SK-MEL-5 (cell line): ENCODE measurements at regions not wholly inside any gene's neighbourhood (a gene's known extent, or its start where the extent isn't known, plus 50 kb on each side); places are given as distances from the start of the nearest gene placed in this dataset.
A peak's percentile ranks its signal among the peaks of the same experiment; 100 is the strongest.

Source experiments
- DNase-seq: peaks from one replicate; pipeline ENCODE4 v3.0.0-alpha.2; 2016; ENCODE audit warnings: low read depth, low spot score
- in situ Hi-C: cut with HindIII; loops from 2 replicates; pipeline ENCODE4 v1.10.0; 2016; ENCODE audit warnings: low sequenced_read_pairs, high pct_unique_total_duplicates, low pct_unique_long_range_greater_than_20kb

GRCh38 chr4:89665662-89666061 lies 171.3 kb downstream of the SNCA start:
- in situ Hi-C loops = no loop called here
- no peak for DNase-seq

GRCh38 chr4:89664521-89664920 lies 172.4 kb downstream of the SNCA start:
- in situ Hi-C loops = no loop called here
- no peak for DNase-seq

DNA sequence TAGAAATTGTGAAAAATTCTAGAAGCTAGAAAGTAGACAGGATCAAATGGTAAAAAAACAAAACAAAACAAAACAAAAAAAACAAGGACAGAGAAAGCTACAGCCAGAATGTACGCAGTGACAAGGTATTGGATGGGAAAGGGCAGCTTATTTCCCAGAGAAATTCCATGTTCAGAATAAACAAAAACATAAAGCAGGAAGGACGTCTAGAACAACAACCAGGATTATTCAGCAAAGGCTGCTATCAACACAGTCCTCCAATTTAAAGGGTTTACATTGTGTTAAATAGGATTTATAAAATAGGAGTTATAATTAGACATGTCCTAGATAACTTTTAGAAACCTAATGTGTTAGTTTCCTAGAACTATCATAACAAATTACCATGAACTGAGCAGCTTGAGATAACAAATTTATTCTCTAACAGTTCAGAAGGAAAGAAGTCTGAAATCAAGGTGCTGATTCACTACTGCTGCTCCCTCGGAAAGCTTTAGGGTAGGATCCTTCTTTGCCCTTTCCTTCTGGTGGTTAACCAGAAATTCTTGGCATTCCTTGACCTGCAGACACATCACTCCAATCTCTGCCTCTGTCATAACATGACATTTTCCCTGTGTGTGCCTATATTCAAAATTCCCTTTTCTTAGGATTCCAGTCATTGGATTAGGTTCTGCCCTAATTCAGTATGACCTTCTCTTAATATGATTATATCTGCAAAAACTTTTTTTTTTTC lies 175.6 kb downstream of the SNCA start:
- in situ Hi-C loops = no loop called here
- DNase-seq = peak; percentile 61

GRCh38 chr4:89660444-89661172 lies 176.4 kb downstream of the SNCA start:
- no peak for DNase-seq
- in situ Hi-C loops = no loop called here

DNA sequence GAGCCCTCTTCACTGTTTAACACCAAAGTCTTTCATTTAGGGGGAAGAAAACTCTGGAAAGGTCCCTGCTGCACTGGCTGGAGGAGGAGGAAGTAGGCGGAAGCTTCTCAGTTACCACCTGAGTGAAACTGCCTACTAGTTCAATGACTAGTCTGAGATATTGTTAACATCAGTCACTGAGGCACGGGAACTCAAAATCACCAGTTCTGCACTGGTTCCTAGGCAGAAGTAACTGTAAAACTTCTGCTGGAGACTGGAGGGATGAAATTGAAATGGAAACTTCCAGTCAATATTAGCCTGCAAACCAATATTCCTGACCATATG lies 178.3 kb downstream of the SNCA start:
- no peak for DNase-seq
- in situ Hi-C loops = no loop called here

- DNase-seq = peak; percentile 66
- in situ Hi-C loops = no loop called here
Measured at GRCh38 chr4:89657931-89658700, 178.8 kb downstream of the SNCA start.

DNA sequence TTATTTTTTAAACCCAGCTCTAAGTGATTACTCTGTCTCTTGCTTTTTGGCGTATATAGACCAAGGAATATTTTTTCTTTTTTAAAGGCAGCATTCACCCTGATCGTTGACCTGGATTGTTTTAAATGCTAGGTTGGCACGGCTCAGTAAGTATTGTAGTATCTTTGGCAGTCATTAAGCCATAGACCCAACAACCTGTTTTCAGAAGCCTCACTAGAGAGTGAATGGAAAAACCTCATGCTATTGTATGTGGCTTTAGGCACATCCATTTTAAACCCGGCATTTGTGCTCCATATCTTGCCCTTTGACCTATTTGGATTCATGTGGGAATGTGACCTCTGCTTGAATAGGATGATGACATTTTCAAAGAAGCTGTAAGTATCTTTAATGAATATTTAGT lies 183.9 kb downstream of the SNCA start:
- DNase-seq = no peak
- in situ Hi-C loops = no loop called here

GRCh38 chr4:89645482-89645881 lies 191.5 kb downstream of the SNCA start:
- DNase-seq = no peak
- in situ Hi-C loops = no loop called here

DNA sequence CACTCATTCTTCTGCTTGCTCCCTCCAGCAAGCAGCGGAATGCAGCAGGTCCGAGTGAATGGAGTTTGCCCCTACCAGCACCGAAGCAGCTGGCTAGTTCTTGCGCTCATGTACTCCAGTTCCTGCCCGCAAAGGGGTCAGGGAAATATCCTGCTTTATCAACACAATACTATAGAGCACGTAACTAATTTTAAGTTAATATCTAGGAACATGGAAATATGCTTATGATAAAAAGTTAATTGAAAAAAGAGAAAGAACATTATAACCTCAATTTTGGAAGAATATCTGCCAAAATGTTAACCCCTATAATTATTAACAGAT lies 195.6 kb downstream of the SNCA start:
- no peak for DNase-seq
- in situ Hi-C loops = no loop called here

GRCh38 chr4:89640620-89641366 lies 196.2 kb downstream of the SNCA start:
- no peak for DNase-seq
- in situ Hi-C loops = no loop called here

DNA sequence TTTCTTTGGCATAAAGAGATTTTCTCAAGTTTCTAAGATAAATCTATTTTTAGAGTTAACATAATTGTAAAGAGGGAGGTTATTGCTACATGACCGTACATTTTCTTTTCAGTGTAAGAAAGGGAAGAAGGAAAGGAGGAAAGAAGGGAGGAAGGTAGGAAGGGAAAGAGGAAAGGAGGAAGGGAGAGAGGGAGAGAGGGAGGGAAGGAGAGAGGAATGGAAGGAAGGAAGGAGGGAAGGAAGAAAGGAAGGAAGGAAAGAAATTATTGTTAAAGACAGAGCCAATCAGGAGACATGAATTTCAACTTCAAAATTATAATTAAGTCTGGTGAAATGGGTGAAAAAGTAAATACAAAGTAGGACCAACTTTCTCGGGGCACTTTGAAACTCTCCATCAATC lies 197.6 kb downstream of the SNCA start:
- no peak for DNase-seq
- in situ Hi-C loops = no loop called here

DNA sequence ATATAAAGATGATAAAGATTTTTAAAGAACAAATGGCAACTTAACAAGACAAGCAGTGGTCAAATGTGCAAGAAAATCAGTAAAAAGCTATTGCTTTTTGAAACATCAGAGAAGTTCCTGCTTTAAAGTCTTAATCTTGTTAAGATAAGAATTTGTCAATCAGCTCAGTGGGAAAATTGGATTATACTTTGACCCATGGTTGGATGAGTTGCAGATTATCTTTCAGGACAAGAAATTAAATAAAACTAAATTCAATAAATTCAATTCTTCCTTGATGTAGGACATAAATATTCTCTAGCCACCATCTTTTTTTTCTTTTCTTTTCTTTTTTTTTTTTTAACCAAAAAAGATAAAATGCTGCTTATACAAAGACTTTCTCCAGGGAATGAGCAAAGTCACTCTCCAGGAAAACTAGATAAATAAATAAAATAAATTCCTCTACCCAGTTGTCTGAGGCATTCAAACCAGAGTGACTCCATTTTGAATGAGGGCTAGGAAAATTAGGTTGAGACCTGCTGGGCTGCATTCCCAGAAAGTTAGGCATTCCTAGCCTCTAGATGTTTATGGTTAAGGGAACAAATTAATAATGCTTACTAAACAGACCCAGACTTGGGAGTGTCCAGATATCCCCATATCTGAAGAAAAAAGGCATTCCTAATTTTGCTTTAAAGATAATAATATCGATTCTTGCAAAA lies 211.2 kb downstream of the SNCA start:
- no peak for DNase-seq
- in situ Hi-C loops = no loop called here

DNA sequence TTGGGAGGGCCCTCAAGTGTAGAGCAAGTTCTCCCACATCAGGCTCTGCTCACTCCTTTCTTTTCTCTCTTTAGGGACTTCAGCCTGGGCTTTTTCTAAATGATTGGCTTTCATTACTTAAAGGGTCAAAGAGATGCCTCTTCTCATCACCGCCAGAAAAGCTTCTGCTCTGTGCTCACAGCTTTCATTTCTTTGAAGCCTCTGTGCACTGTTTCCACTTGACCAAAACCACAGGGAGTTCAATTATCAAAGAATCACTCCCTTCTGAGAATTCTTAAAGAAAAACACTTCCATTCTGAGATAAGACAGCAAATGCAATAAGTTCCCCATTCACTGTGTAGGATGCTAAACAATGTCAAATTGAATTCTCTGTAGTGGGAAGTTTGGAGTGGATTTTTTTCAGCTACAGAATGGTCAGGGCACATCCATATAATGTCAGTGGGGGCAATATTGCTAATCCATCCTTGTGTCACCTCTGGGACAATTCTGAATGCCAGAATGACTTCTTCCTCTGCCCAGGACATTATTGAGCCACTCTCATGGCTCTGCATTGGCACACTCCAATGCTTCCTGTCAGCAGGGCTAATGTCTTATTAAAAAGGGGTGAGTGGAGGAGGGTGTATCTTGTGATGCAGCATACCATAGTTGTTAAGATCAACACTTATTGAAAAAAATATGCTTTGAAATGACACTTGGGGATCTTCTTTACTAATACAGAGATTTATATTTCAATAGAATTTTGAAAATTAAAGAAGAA lies 217.6 kb downstream of the SNCA start:
- peak; percentile 82 for DNase-seq
- in situ Hi-C loops = no loop called here

- DNase-seq = peak; percentile 37
- in situ Hi-C loops = no loop called here
Measured at GRCh38 chr4:89618151-89618550, 218.8 kb downstream of the SNCA start.

- no peak for DNase-seq
- in situ Hi-C loops = no loop called here
Measured at GRCh38 chr4:89617317-89617716, 219.6 kb downstream of the SNCA start.

DNA sequence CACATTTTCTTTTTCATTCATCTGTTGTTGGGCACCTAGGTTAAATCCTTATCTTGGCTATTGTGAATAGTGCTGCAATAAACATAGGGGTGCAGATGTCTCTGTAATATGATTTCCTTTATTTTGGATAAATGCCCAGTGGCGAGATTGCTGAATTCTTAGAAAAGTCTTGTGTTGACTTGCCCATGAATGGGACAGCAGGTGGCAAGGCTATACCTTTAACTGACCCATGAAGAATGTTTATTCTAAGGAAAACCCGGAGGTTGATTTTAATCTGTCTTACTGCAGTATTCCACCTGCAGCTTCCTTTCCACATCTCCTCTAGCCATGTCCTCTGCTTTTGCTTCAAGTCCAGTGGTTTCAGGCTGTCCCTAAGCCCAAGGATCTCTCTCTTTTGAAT lies 220.6 kb downstream of the SNCA start:
- in situ Hi-C loops = no loop called here
- DNase-seq = no peak

DNA sequence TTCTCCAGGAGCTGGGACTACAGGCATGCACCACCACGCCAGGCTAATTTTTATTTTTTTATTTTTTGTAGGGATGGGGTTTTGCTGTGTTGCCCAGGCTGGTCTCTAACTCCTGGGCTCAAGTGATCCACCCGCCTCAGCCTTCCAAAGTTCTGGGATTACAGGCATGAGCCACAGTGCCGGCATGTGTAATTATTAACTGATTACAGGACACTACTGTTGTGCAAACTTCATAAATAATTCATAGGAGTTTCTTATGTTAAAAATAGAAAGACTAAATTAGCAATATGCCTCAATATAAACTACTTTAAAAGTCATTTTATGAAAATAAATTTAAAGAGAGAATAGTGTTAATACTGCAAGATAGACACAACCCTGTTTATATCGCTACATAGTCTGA lies 221.9 kb downstream of the SNCA start:
- in situ Hi-C loops = no loop called here
- no peak for DNase-seq
